ENCODE measurements at regions not wholly inside any gene's neighbourhood (a gene's known extent, or its start where the extent isn't known, plus 50 kb on each side); places are given as distances from the start of the nearest gene placed in this dataset.

DNA sequence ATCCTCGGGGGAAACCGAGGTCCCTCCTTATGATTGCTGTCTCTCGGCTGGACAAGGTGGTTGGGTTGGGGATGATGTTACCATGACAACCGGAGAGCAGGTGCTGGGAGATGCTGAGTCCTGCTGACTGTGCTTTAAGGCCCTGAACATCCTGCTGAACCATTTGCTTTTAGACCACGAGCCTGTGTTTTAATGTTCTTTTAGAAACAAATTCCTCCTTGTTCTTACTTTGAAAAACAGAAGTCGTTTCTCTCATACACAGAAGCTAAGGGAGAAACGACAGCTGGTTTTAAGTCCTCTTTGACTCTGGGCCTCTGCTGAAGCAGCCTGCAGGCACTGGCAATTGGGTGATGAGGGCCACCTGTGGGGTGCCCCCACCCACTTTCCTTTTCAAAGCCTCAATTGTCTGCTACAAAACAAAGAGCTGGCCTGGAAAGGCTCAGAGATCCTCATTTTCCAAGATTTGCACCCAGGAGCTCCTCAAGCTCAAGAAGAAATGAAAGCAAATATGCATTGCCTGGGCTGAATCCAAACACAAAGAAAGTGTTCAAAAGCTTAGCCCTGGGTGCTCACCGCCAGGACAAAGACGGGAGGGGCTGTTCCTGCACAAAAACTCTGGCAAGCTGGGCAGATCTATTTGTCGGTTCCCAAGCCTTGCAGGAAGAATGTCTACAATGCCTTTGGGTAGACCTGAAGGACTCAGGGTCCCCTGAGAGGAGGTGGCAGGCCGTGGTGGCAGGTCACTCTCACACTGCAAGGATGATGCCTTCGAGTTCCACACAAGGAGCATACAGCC, 90.0 kb upstream of the CLMN start:
- H3F3A ChIP-seq (ENCODE audit: insufficient read depth, low read length): no peaks in the 10 kb centered on the region
- H4K20me1 ChIP-seq (ENCODE audit: insufficient read depth, low read length): no peaks in the 10 kb centered on the region
- H3K36me3 ChIP-seq (replicated peaks; ENCODE audit: insufficient read depth, low read length): no peaks in the 10 kb centered on the region

DNA sequence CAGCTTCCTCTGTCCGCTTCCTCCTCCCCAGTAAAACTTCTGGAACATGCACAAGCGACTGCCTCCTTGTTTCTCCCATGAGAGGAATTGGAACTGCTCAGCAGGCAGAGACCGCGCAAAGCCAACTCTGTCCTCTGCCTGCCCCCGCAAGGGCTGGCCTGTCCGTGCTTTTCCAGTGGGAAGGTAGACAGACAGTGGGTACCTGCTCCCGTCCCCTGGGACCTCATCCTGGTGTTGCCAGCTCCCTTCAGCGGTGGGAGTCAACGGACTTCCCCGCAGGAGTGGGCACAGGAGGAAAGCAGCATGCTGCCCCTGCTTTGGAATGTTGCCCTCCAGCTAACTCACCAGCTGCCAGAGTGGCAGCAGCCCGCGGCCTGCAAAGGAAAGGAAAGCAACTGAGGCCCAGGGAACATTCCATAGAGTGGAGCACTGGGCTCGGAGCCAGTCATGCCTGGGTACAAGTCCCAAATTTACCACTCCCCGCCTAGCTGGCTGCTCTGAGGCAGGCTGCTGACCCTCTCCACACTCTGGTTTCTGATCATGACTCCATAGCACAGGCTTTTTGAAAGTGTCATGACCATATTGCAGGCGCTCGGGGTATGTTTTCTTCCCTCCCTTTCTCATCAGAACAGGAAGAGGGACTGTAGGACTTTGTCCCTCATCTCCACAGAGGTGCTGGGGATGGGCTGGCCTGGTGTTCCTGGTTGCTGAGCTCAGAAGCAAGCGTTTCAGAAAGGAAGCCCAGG, 89.2 kb upstream of the CLMN start:
- no peak overlapping the region for H3K4me2 ChIP-seq (ENCODE audit: low read depth, low read length)
- no peak for DNase-seq
- TF ChIP-seq, protein P1, sequence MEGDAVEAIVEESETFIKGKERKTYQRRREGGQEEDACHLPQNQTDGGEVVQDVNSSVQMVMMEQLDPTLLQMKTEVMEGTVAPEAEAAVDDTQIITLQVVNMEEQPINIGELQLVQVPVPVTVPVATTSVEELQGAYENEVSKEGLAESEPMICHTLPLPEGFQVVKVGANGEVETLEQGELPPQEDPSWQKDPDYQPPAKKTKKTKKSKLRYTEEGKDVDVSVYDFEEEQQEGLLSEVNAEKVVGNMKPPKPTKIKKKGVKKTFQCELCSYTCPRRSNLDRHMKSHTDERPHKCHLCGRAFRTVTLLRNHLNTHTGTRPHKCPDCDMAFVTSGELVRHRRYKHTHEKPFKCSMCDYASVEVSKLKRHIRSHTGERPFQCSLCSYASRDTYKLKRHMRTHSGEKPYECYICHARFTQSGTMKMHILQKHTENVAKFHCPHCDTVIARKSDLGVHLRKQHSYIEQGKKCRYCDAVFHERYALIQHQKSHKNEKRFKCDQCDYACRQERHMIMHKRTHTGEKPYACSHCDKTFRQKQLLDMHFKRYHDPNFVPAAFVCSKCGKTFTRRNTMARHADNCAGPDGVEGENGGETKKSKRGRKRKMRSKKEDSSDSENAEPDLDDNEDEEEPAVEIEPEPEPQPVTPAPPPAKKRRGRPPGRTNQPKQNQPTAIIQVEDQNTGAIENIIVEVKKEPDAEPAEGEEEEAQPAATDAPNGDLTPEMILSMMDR (IDR thresholded peaks at IDR 0.05; ENCODE audit: low read length): no peak
- TF ChIP-seq EZH2 (optimal IDR thresholded peaks at IDR 0.05; ENCODE audit: low read depth, low read length) (no peak), EZH2phosphoT487 (IDR thresholded peaks at IDR 0.05; ENCODE audit: low read length) (no peak)
- H3K79me2 ChIP-seq (ENCODE audit: low read length): no peaks in the 10 kb centered on the region
- H3K9me2 ChIP-seq (replicated peaks; ENCODE audit: insufficient read depth, low read length): no peaks in the 10 kb centered on the region
- H3K9ac ChIP-seq (ENCODE audit: low read length): no peak overlapping the region
- H3K4me3 ChIP-seq (ENCODE audit: low read length): no peak overlapping the region
- no peaks in the 10 kb centered on the region for H3K4me1 ChIP-seq (ENCODE audit: low read length)
- H3F3A ChIP-seq (ENCODE audit: insufficient read depth, low read length): no peaks in the 10 kb centered on the region
- H3K9me3 ChIP-seq (replicated peaks; ENCODE audit: insufficient read depth, low read length): no peaks in the 10 kb centered on the region
- H3K27me3 ChIP-seq (replicated peaks; ENCODE audit: insufficient read depth, low read length): no peaks in the 10 kb centered on the region
- no peaks in the 10 kb centered on the region for H3K36me3 ChIP-seq (replicated peaks; ENCODE audit: insufficient read depth, low read length)
- no peak overlapping the region for H3K27ac ChIP-seq (ENCODE audit: low read length)
- no peak overlapping the region for H2AFZ ChIP-seq (ENCODE audit: low read length)
- H4K20me1 ChIP-seq (ENCODE audit: insufficient read depth, low read length): no peaks in the 10 kb centered on the region

More for the DNA sequence above, 90.0 kb upstream of the CLMN start:
- TF ChIP-seq EZH2phosphoT487 (IDR thresholded peaks at IDR 0.05; ENCODE audit: low read length) (no peak), EZH2 (optimal IDR thresholded peaks at IDR 0.05; ENCODE audit: low read depth, low read length) (no peak)
- TF ChIP-seq, protein P1 (IDR thresholded peaks at IDR 0.05; ENCODE audit: low read length): no peak
- no peak for DNase-seq
- H2AFZ ChIP-seq (ENCODE audit: low read length): no peak overlapping the region
- no peak overlapping the region for H3K9ac ChIP-seq (ENCODE audit: low read length)
- no peak overlapping the region for H3K4me2 ChIP-seq (ENCODE audit: low read depth, low read length)
- H3K27ac ChIP-seq (ENCODE audit: low read length): no peak overlapping the region
- H3K4me3 ChIP-seq (ENCODE audit: low read length): no peak overlapping the region
- H3K9me2 ChIP-seq (replicated peaks; ENCODE audit: insufficient read depth, low read length): no peaks in the 10 kb centered on the region
- no peaks in the 10 kb centered on the region for H3K27me3 ChIP-seq (replicated peaks; ENCODE audit: insufficient read depth, low read length)
- H3K9me3 ChIP-seq (replicated peaks; ENCODE audit: insufficient read depth, low read length): no peaks in the 10 kb centered on the region
- no peaks in the 10 kb centered on the region for H3K4me1 ChIP-seq (ENCODE audit: low read length)
- no peaks in the 10 kb centered on the region for H3K79me2 ChIP-seq (ENCODE audit: low read length)

DNA sequence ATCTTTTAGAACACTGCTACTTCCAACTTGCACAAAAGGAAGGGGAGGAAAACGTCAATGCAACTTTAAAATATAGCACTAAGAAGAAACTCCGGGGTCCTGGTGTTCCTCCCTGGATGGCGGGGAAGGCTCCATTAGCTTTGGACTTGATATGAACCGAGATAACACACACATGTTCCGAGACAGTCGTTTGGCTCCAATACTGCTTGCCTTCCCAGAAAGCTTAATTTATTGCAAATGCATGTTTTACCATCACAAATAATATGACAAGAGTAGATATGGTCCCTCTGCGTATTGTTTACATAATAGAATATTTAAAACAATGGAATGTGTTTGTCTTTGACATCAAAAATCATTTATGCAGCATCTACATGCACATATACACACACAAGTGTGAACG, 87.6 kb upstream of the CLMN start:
- Histone ChIP-seq H4K20me1 (ENCODE audit: insufficient read depth, low read length) (no peaks in the 10 kb centered on the region), H3K79me2 (ENCODE audit: low read length) (no peaks in the 10 kb centered on the region), H3K4me2 (ENCODE audit: low read depth, low read length) (no peak overlapping the region), H3K36me3 (replicated peaks; ENCODE audit: insufficient read depth, low read length) (no peaks in the 10 kb centered on the region), H3K9ac (ENCODE audit: low read length) (no peak overlapping the region), H3K27ac (ENCODE audit: low read length) (no peak overlapping the region), H3K4me3 (ENCODE audit: low read length) (no peak overlapping the region), H3F3A (ENCODE audit: insufficient read depth, low read length) (no peaks in the 10 kb centered on the region), H3K27me3 (replicated peaks; ENCODE audit: insufficient read depth, low read length) (no peaks in the 10 kb centered on the region), H2AFZ (ENCODE audit: low read length) (no peak overlapping the region), H3K9me2 (replicated peaks; ENCODE audit: insufficient read depth, low read length) (no peaks in the 10 kb centered on the region), H3K4me1 (ENCODE audit: low read length) (no peaks in the 10 kb centered on the region), H3K9me3 (replicated peaks; ENCODE audit: insufficient read depth, low read length) (no peaks in the 10 kb centered on the region)
- no peak for DNase-seq
- TF ChIP-seq, protein P1 (IDR thresholded peaks at IDR 0.05; ENCODE audit: low read length): no peak
- TF ChIP-seq EZH2 (optimal IDR thresholded peaks at IDR 0.05; ENCODE audit: low read depth, low read length): no peak
- no peak for TF ChIP-seq EZH2phosphoT487 (IDR thresholded peaks at IDR 0.05; ENCODE audit: low read length)

All from MM.1S (cell line).